NB4 (cell line): ENCODE measurements at regions not wholly inside any gene's neighbourhood (a gene's known extent, or its start where the extent isn't known, plus 50 kb on each side); places are given as distances from the start of the nearest gene placed in this dataset.
"Not testable (repeated sequence)": the region's sequence is repeated elsewhere in the genome, so short reads cannot be mapped to it uniquely, and the experiment has no call there.

Experiments used
- DNase-seq: peaks from one replicate; pipeline ENCODE4 v3.0.0; 2010; ENCODE audit warnings: low read depth
- H3K4me3 ChIP-seq: one replicate; pipeline ENCODE4 v1.5.1; 2011; ENCODE audit warnings: mild to moderate bottlenecking, low read depth, low read length, moderate library complexity
- MYC ChIP-seq: IDR thresholded peaks from 2 replicates; pipeline ENCODE4 v1.6.1; 2011; ENCODE audit warnings: low read depth, low read length
- POLR2A ChIP-seq: IDR thresholded peaks from 2 replicates; pipeline ENCODE4 v1.6.1; 2011; ENCODE audit warnings: mild to moderate bottlenecking; ENCODE audit not compliant: insufficient read length; ENCODE audit errors: extremely low read depth
- TF ChIP-seq, protein P1 (sequence below): IDR thresholded peaks from one replicate; pipeline ENCODE4 v1.5.1; 2012; ENCODE audit warnings: low read depth, low read length
- TF ChIP-seq, protein P2 (sequence below): IDR thresholded peaks from 2 replicates; pipeline ENCODE4 v1.6.1; 2011; ENCODE audit warnings: low read depth, low read length

GRCh38 chr3:3923619-3924018, 124.4 kb downstream of the LRRN1 start:
- TF ChIP-seq, protein P1, sequence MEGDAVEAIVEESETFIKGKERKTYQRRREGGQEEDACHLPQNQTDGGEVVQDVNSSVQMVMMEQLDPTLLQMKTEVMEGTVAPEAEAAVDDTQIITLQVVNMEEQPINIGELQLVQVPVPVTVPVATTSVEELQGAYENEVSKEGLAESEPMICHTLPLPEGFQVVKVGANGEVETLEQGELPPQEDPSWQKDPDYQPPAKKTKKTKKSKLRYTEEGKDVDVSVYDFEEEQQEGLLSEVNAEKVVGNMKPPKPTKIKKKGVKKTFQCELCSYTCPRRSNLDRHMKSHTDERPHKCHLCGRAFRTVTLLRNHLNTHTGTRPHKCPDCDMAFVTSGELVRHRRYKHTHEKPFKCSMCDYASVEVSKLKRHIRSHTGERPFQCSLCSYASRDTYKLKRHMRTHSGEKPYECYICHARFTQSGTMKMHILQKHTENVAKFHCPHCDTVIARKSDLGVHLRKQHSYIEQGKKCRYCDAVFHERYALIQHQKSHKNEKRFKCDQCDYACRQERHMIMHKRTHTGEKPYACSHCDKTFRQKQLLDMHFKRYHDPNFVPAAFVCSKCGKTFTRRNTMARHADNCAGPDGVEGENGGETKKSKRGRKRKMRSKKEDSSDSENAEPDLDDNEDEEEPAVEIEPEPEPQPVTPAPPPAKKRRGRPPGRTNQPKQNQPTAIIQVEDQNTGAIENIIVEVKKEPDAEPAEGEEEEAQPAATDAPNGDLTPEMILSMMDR, result no peak
- TF ChIP-seq MYC (no peak), POLR2A (no peak)
- TF ChIP-seq, protein P2, sequence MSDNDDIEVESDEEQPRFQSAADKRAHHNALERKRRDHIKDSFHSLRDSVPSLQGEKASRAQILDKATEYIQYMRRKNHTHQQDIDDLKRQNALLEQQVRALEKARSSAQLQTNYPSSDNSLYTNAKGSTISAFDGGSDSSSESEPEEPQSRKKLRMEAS, result no peak
- no peak overlapping the region for H3K4me3 ChIP-seq
- no peak for DNase-seq

- no peak for DNase-seq
- H3K4me3 ChIP-seq, result no peak overlapping the region
- no peak for TF ChIP-seq POLR2A
- TF ChIP-seq, protein P1, result no peak
- TF ChIP-seq MYC, result no peak
- TF ChIP-seq, protein P2, result no peak
Observed at GRCh38 chr3:3927198-3927597, 128.0 kb downstream of the LRRN1 start.

- no peak overlapping the region for H3K4me3 ChIP-seq
- TF ChIP-seq MYC (no peak), POLR2A (no peak)
- TF ChIP-seq, protein P2, result no peak
- TF ChIP-seq, protein P1, result no peak
- no peak for DNase-seq
Observed at GRCh38 chr3:3927965-3928364, 128.7 kb downstream of the LRRN1 start.

DNA sequence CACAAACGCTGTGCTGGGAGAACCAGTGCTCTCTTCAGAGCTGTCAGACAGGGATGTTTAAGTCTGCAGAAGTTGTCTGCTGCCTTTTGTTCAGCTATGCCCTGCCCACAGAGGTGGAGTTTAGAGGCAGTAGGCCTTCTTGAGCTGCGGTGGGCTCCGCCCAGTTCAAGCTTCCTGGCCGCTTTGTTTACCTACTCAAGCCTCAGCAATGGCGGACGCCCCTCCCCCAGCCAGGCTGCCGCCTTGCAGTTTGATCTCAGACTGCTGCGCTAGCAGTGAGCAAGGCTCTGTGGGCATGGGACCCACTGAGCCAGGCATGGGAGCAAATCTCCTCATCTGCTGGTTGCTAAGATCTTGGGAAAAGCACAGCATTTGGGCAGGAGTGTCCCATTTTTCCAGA, 142.1 kb downstream of the LRRN1 start:
- not testable (repeated sequence) for DNase-seq, H3K4me3 ChIP-seq

DNA sequence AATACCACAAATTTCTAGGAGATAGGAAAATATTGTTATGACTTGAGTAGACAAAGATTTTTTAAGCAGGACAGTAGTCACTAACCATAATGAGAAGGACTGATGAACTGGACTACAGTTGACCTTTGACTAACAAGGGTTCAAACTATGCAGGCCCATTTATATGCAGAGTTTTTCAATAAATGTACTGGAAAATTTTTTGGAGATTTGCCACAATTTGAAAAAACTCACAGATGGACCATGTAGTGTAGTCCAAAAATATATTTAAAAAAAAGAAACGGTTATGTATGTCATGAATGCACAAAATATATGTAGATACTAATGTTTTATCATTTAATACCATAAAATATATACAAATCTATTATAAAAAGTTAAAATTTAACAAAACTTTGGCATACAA, 151.8 kb downstream of the LRRN1 start:
- H3K4me3 ChIP-seq, result no peak overlapping the region
- DNase-seq, result no peak
- TF ChIP-seq POLR2A (no peak), MYC (no peak)
- TF ChIP-seq, protein P2, result no peak
- TF ChIP-seq, protein P1, result no peak

GRCh38 chr3:3951501-3951900, 152.3 kb downstream of the LRRN1 start:
- TF ChIP-seq, protein P2, result no peak
- TF ChIP-seq, protein P1, result no peak
- TF ChIP-seq MYC (no peak), POLR2A (no peak)

DNA sequence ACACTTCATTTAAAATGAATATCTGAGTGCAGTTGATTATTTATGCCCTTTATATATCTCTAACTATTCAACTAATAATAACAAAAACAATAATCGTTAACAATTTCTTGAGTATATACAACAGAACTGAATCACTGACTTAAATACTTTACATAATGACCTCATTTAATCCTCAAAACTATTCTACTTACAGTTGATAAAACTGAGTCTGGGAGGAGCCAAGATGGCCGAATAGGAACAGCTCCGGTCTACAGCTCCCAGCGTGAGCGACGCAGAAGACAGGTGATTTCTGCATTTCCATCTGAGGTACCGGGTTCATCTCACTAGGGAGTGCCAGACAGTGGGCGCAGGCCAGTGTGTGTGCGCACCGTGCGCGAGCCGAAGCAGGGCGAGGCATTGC, 163.6 kb downstream of the LRRN1 start:
- H3K4me3 ChIP-seq, DNase-seq: not testable (repeated sequence)

More at GRCh38 chr3:3951501-3951900, 152.3 kb downstream of the LRRN1 start:
- no peak for DNase-seq
- H3K4me3 ChIP-seq, result no peak overlapping the region
